ENCODE measurements at regions not wholly inside any gene's neighbourhood (a gene's known extent, or its start where the extent isn't known, plus 50 kb on each side); places are given as distances from the start of the nearest gene placed in this dataset.
"Not testable (repeated sequence)": the region's sequence is repeated elsewhere in the genome, so short reads cannot be mapped to it uniquely, and the experiment has no call there.

GRCh38 chr15:20142906-20143305 lies 398.7 kb downstream of the GOLGA6L6 start:
- not testable (repeated sequence) for H4K20me1 ChIP-seq, H3K4me2 ChIP-seq, H3K9me3 ChIP-seq, H3K27ac ChIP-seq, H3K4me3 ChIP-seq, H3K9ac ChIP-seq, H3K36me3 ChIP-seq, H3K27me3 ChIP-seq, H3K4me1 ChIP-seq

- H3K36me3 ChIP-seq, H3K4me3 ChIP-seq, H3K27ac ChIP-seq, H3K4me1 ChIP-seq, H3K9me3 ChIP-seq, H3K27me3 ChIP-seq, H3K4me2 ChIP-seq, H4K20me1 ChIP-seq, H3K9ac ChIP-seq: not testable (repeated sequence)
Observed at GRCh38 chr15:20142410-20142809, 399.2 kb downstream of the GOLGA6L6 start.

- H3K27me3 ChIP-seq: not testable (repeated sequence)
Observed at GRCh38 chr15:20124668-20125067, 416.9 kb downstream of the GOLGA6L6 start.

GRCh38 chr15:20106026-20106425 lies 435.6 kb downstream of the GOLGA6L6 start:
- H3K27me3 ChIP-seq: no peaks in the 10 kb centered on the region
- TF ChIP-seq Cebpa-rat (IDR thresholded peaks at IDR 0.05): no peak
- H4K20me1 ChIP-seq: no peaks in the 10 kb centered on the region
- H3K4me2 ChIP-seq: no peak overlapping the region
- no peaks in the 10 kb centered on the region for H3K36me3 ChIP-seq
- no peak overlapping the region for H3K27ac ChIP-seq
- no peak overlapping the region for H3K9ac ChIP-seq
- no peak overlapping the region for H3K4me3 ChIP-seq
- no peaks in the 10 kb centered on the region for H3K4me1 ChIP-seq
- H3K9me3 ChIP-seq: peaks cover 15% of the 10 kb centered on the region

More at GRCh38 chr15:20124668-20125067, 416.9 kb downstream of the GOLGA6L6 start:
- not testable (repeated sequence) for H3K4me2 ChIP-seq, H3K4me3 ChIP-seq, H3K9ac ChIP-seq, H3K9me3 ChIP-seq, H4K20me1 ChIP-seq, H3K36me3 ChIP-seq, H3K4me1 ChIP-seq, H3K27ac ChIP-seq

- H3K36me3 ChIP-seq, H3K27ac ChIP-seq, H3K4me1 ChIP-seq, H3K4me3 ChIP-seq, H3K4me2 ChIP-seq, H3K27me3 ChIP-seq, H3K9ac ChIP-seq, H4K20me1 ChIP-seq: not testable (repeated sequence)
- H3K9me3 ChIP-seq: peaks cover 15% of the 10 kb centered on the region
Observed at GRCh38 chr15:20105011-20105990, 436.3 kb downstream of the GOLGA6L6 start.

- not testable (repeated sequence) for H3K4me2 ChIP-seq, H3K36me3 ChIP-seq, H3K4me1 ChIP-seq, H3K4me3 ChIP-seq, H3K27ac ChIP-seq, H4K20me1 ChIP-seq, H3K27me3 ChIP-seq, H3K9ac ChIP-seq
- H3K9me3 ChIP-seq: peaks cover 15% of the 10 kb centered on the region
Observed at GRCh38 chr15:20104551-20104950, 437.0 kb downstream of the GOLGA6L6 start.

GRCh38 chr15:20102862-20103261 lies 438.7 kb downstream of the GOLGA6L6 start:
- not testable (repeated sequence) for H3K4me3 ChIP-seq, H3K27ac ChIP-seq, H3K9ac ChIP-seq, H4K20me1 ChIP-seq, H3K27me3 ChIP-seq, H3K4me1 ChIP-seq, H3K36me3 ChIP-seq, H3K4me2 ChIP-seq
- H3K9me3 ChIP-seq: peaks cover 15% of the 10 kb centered on the region

- H3K4me3 ChIP-seq, H3K36me3 ChIP-seq, H3K27ac ChIP-seq, H3K27me3 ChIP-seq, H3K4me1 ChIP-seq, H4K20me1 ChIP-seq, H3K9ac ChIP-seq, H3K4me2 ChIP-seq: not testable (repeated sequence)
- H3K9me3 ChIP-seq: peaks cover 15% of the 10 kb centered on the region
Observed at GRCh38 chr15:20102209-20102608, 439.4 kb downstream of the GOLGA6L6 start.

GRCh38 chr15:20101281-20101680 lies 440.3 kb downstream of the GOLGA6L6 start:
- H3K9me3 ChIP-seq: peaks cover 15% of the 10 kb centered on the region
- H3K9ac ChIP-seq, H3K4me2 ChIP-seq, H3K27ac ChIP-seq, H3K4me1 ChIP-seq, H4K20me1 ChIP-seq, H3K4me3 ChIP-seq, H3K27me3 ChIP-seq, H3K36me3 ChIP-seq: not testable (repeated sequence)

GRCh38 chr15:20100604-20101270 lies 440.9 kb downstream of the GOLGA6L6 start:
- not testable (repeated sequence) for H3K27ac ChIP-seq, H3K27me3 ChIP-seq, H3K4me1 ChIP-seq, H4K20me1 ChIP-seq, H3K4me2 ChIP-seq, H3K9ac ChIP-seq, H3K4me3 ChIP-seq, H3K36me3 ChIP-seq
- peaks cover 15% of the 10 kb centered on the region for H3K9me3 ChIP-seq

- not testable (repeated sequence) for H3K4me3 ChIP-seq, H3K9ac ChIP-seq, H3K4me2 ChIP-seq, H3K4me1 ChIP-seq, H3K27ac ChIP-seq, H3K9me3 ChIP-seq, H3K36me3 ChIP-seq, H3K27me3 ChIP-seq, H4K20me1 ChIP-seq
Observed at GRCh38 chr15:20095699-20096303, 445.8 kb downstream of the GOLGA6L6 start.

GRCh38 chr15:20089541-20089940 lies 452.1 kb downstream of the GOLGA6L6 start:
- H3K27ac ChIP-seq, H4K20me1 ChIP-seq, H3K9ac ChIP-seq, H3K4me1 ChIP-seq, H3K4me2 ChIP-seq, H3K9me3 ChIP-seq, H3K36me3 ChIP-seq, H3K27me3 ChIP-seq, H3K4me3 ChIP-seq: not testable (repeated sequence)

GRCh38 chr15:20084026-20084425 lies 457.6 kb downstream of the GOLGA6L6 start:
- not testable (repeated sequence) for H3K4me3 ChIP-seq, H4K20me1 ChIP-seq, H3K4me2 ChIP-seq, H3K9ac ChIP-seq, H3K4me1 ChIP-seq, H3K27me3 ChIP-seq, H3K27ac ChIP-seq, H3K9me3 ChIP-seq, H3K36me3 ChIP-seq

GRCh38 chr15:20074082-20074481 lies 467.5 kb downstream of the GOLGA6L6 start:
- not testable (repeated sequence) for H3K27me3 ChIP-seq, H4K20me1 ChIP-seq, H3K4me3 ChIP-seq, H3K4me2 ChIP-seq, H3K9ac ChIP-seq, H3K36me3 ChIP-seq, H3K4me1 ChIP-seq, H3K27ac ChIP-seq, H3K9me3 ChIP-seq
